ENCODE measurements at regions not wholly inside any gene's neighbourhood (a gene's known extent, or its start where the extent isn't known, plus 50 kb on each side); places are given as distances from the start of the nearest gene placed in this dataset.
"Not testable (repeated sequence)": the region's sequence is repeated elsewhere in the genome, so short reads cannot be mapped to it uniquely, and the experiment has no call there.

DNA sequence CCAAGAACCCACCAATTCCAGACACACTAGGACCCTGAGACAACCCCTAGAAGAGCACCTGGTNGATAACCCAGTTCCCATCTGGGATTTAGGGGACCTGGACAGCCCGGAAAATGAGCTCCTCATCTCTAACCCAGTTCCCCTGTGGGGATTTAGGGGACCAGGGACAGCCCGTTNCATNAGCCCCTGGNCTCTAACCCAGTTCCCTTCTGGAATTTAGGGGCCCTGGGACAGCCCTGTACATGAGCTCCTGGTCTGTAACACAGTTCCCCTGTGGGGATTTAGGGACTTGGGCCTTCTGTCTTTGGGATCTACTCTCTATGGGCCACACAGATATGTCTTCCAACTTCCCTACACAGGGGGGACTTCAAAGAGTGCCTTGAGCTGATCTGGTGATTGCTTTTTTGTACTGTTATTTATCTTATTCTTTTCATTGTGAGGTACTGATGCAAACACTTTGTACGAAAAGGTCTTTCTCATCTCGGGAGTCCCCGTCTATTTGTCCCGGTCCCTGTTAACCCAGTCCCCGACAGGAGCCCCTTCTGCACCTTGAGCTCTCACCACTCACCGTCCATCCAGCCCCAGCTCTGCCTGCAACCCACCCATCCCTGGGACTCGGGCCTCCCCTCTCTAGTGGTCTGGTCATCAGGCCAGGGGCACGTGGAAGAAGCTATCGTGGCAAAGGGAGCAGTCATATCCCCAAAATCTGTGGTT lies 58.2 kb upstream of the PLCXD1 start:
- H3K27ac ChIP-seq; intact Hi-C loops (cut with DNase I); H3K4me3 ChIP-seq; H3K4me1 ChIP-seq; H3K9me3 ChIP-seq; H3K36me3 ChIP-seq; H3K27me3 ChIP-seq (ENCODE audit: low read depth); DNase-seq: not testable (repeated sequence)
- peak; percentile 26 to 72 for ATAC-seq

DNA sequence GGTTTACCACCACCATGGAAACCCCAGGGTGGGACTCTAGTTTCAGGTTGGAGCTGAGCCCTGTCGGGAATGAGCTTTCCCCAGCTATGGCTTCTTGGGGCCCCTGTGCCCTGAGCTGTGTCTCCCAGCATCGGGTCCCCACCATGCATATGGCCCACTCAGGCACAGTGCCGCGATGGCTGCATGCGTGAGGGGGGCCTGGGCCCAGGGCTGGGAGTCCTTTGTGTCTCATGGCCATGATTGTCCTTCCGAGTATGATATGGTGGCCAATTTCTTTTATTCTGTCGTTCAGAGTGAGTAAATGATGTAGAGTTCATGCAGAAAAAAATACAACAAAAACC lies 57.7 kb upstream of the PLCXD1 start:
- H3K4me3 ChIP-seq; H3K27me3 ChIP-seq (ENCODE audit: low read depth); intact Hi-C loops (cut with DNase I); H3K4me1 ChIP-seq; H3K9me3 ChIP-seq; H3K36me3 ChIP-seq; H3K27ac ChIP-seq; DNase-seq: not testable (repeated sequence)
- ATAC-seq: peak in 1 of 2 donors; percentile 19

DNA sequence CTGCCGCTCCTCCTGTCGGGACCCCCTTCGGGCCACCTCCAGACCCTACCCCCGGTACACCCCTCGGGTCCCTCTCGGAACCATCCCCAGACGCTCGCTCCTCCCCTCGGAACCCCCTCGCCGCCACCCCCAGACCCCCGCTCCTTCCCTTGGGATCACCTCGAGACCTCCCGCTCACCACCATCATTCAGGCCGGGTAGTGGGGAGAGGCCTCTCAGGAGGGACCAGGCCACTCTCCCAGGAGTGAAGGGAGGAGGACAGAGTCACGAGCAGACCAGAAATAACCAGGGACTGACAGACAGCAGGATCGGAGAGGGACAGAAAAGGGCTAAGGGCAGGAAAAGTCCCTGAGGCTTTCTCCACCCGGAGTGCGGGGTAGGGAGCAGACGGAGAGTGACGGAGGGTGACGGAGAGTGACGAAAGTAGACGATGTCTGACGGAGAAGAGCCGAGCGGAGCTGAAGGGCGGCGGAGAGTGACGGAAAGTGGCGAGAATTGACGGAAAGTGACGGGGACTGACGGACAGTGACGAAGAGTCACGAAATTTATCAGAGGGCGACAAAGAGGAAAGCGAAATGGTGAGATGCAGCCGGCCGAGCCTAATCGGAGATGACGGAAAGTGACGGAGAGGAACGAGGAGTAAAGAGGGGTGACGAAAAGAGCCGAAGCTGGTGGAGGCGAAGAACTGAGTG lies 54.6 kb upstream of the PLCXD1 start:
- H3K27ac ChIP-seq; H3K4me1 ChIP-seq; H3K9me3 ChIP-seq; H3K36me3 ChIP-seq; H3K4me3 ChIP-seq; DNase-seq; intact Hi-C loops (cut with DNase I); H3K27me3 ChIP-seq (ENCODE audit: low read depth): not testable (repeated sequence)
- peak; percentile 67 to 84 for ATAC-seq

DNA sequence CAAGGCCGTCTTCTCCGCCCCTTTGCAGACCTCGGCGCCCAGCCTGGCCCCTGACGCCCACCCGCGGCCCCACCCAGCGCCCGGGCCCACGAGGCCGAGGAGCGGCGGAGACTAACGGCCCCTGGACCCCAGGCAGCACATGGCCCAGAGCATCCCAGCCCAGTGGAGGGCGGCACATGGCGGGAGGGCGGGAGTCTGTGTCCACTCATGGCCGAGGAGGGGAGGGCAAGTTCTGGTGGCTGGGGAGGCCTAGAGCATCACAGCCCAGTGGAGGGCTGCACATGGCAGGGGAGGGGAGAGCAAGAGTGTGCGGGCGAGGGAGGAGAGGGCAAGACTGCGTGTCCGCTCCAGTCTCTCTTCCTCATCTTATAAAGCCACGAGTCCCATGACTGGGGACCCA lies 53.8 kb upstream of the PLCXD1 start:
- H3K27me3 ChIP-seq (ENCODE audit: low read depth); H3K9me3 ChIP-seq; intact Hi-C loops (cut with DNase I); H3K4me1 ChIP-seq; H3K27ac ChIP-seq; ATAC-seq; H3K4me3 ChIP-seq; DNase-seq; H3K36me3 ChIP-seq: not testable (repeated sequence)
